Tibial nerve (tissue), 4 donors: ENCODE measurements at regions not wholly inside any gene's neighbourhood (a gene's known extent, or its start where the extent isn't known, plus 50 kb on each side); places are given as distances from the start of the nearest gene placed in this dataset.

Source experiments
- DNase-seq, 2 donors: peaks; one replicate each; pipeline ENCODE4 v3.0.0-alpha.2; 2019; ENCODE audit warnings: low spot score in 2 of 2
- H3K27ac ChIP-seq, 4 donors: fragments of 200-600 bp; sonication (generic) in 3 of 4; one replicate each; pipeline ENCODE4 v1.5.1; 2017 to 2019; ENCODE audit warnings: mild to moderate bottlenecking in 1 of 4
- H3K27me3 ChIP-seq, 2 donors: fragments of 200-600 bp; sonication (generic) in 1 of 2; one replicate each; pipeline versions ENCODE4 v1.5.1 to v1.6.0; 2017 to 2019
- H3K36me3 ChIP-seq, 3 donors: fragments of 200-600 bp; sonication (generic); one replicate each; pipeline ENCODE4 v1.5.1; 2018 to 2019
- H3K4me1 ChIP-seq, 4 donors: fragments of 200-600 bp; sonication (generic) in 3 of 4; one replicate each; pipeline ENCODE4 v1.5.1; 2017 to 2019
- H3K4me3 ChIP-seq, 4 donors: fragments of 200-600 bp; sonication (generic) in 3 of 4; one replicate each; pipeline ENCODE4 v1.5.1; 2017 to 2019; ENCODE audit warnings: mild to moderate bottlenecking in 1 of 4, moderate library complexity in 1 of 4
- H3K9me3 ChIP-seq, 4 donors: fragments of 200-600 bp; sonication (generic) in 3 of 4; one replicate each; pipeline ENCODE4 v1.5.1; 2017 to 2019
- CTCF ChIP-seq, 5 experiments: fragments of 200-600 bp in 3 of 5; fragments of 450-650 bp in 2 of 5; sonication (generic) in 3 of 5; IDR thresholded peaks; one replicate each; pipeline ENCODE4 v1.5.1; 2016 to 2019; ENCODE audit warnings: antibody characterized with exemption in 5 of 5, mild to moderate bottlenecking in 3 of 5, moderate library complexity in 2 of 5
- EP300 ChIP-seq, 2 donors: sonication (generic); formaldehyde crosslinking; IDR thresholded peaks; one replicate each; pipeline ENCODE4 v1.6.1; 2017; ENCODE audit warnings: antibody characterized with exemption in 2 of 2, mild to moderate bottlenecking in 1 of 2
- POLR2A ChIP-seq, 2 donors: fragments of 450-650 bp; IDR thresholded peaks; one replicate each; pipeline ENCODE4 v1.6.1; 2017; ENCODE audit warnings: antibody characterized with exemption in 2 of 2, mild to moderate bottlenecking in 2 of 2, moderate library complexity in 2 of 2
- WGBS, 2 donors: methylation state at CpG; one replicate each; pipeline ENCODE4 v1.1.5; 2018; 5-methylcytosine and 5-hydroxymethylcytosine counted together

GRCh38 chr21:28357743-28358142 lies 634.9 kb downstream of the LTN1 start:
- WGBS, 2 donors = 85 to 89% methylated on average over 3 of the region's 3 CpGs
- H3K9me3 ChIP-seq = no peaks in the 10 kb centered on the region
- no peaks in the 10 kb centered on the region for H3K27me3 ChIP-seq
- TF ChIP-seq POLR2A (IDR thresholded peaks at IDR 0.05) (no peak), CTCF (IDR thresholded peaks at IDR 0.05) (no peak), EP300 (IDR thresholded peaks at IDR 0.05) (no peak)
- H3K36me3 ChIP-seq = no peaks in the 10 kb centered on the region
- no peak for DNase-seq
- H3K4me3 ChIP-seq = no peak overlapping the region
- H3K4me1 ChIP-seq = peaks cover 0 to 5% (median 0%) of the 10 kb centered on the region in 4 donors
- no peak overlapping the region for H3K27ac ChIP-seq

- H3K4me1 ChIP-seq = peaks cover 0 to 5% (median 0%) of the 10 kb centered on the region in 4 donors
- TF ChIP-seq CTCF (IDR thresholded peaks at IDR 0.05) (no peak), EP300 (IDR thresholded peaks at IDR 0.05) (no peak), POLR2A (IDR thresholded peaks at IDR 0.05) (no peak)
- H3K27me3 ChIP-seq = no peaks in the 10 kb centered on the region
- 93 to 96% methylated on average over 2 of the region's 2 CpGs for WGBS, 2 donors
- DNase-seq = no peak
- H3K9me3 ChIP-seq = no peaks in the 10 kb centered on the region
- no peak overlapping the region for H3K4me3 ChIP-seq
- no peaks in the 10 kb centered on the region for H3K36me3 ChIP-seq
- no peak overlapping the region for H3K27ac ChIP-seq
These were observed 636.3 kb downstream of the LTN1 start for GRCh38 chr21:28356422-28356821.

GRCh38 chr21:28345934-28346333 lies 646.7 kb downstream of the LTN1 start:
- Histone ChIP-seq H3K9me3 (no peaks in the 10 kb centered on the region), H3K27me3 (no peaks in the 10 kb centered on the region), H3K36me3 (no peaks in the 10 kb centered on the region), H3K4me1 (peaks cover 0 to 7% (median 0%) of the 10 kb centered on the region in 4 donors), H3K27ac (no peak overlapping the region), H3K4me3 (no peak overlapping the region)
- TF ChIP-seq POLR2A (IDR thresholded peaks at IDR 0.05) (no peak), CTCF (IDR thresholded peaks at IDR 0.05) (no peak), EP300 (IDR thresholded peaks at IDR 0.05) (no peak)
- DNase-seq = no peak
- 60 to 71% methylated on average over 2 of the region's 2 CpGs for WGBS, 2 donors

- no peaks in the 10 kb centered on the region for H3K36me3 ChIP-seq
- 60 to 68% methylated on average over 1 of the region's 1 CpG for WGBS, 2 donors
- H3K27me3 ChIP-seq = no peaks in the 10 kb centered on the region
- no peak overlapping the region for H3K4me3 ChIP-seq
- no peak overlapping the region for H3K27ac ChIP-seq
- peak in 1 of 2 donors; percentile 65 for TF ChIP-seq EP300 (IDR thresholded peaks at IDR 0.05)
- no peak for TF ChIP-seq CTCF (IDR thresholded peaks at IDR 0.05)
- no peak for TF ChIP-seq POLR2A (IDR thresholded peaks at IDR 0.05)
- H3K4me1 ChIP-seq = peaks cover 0 to 7% (median 0%) of the 10 kb centered on the region in 4 donors
- no peaks in the 10 kb centered on the region for H3K9me3 ChIP-seq
- no peak for DNase-seq
These were observed 647.7 kb downstream of the LTN1 start for GRCh38 chr21:28344985-28345384.

- Histone ChIP-seq H3K4me1 (peaks cover 0 to 24% (median 0%) of the 10 kb centered on the region in 4 donors), H3K36me3 (no peaks in the 10 kb centered on the region), H3K9me3 (no peaks in the 10 kb centered on the region), H3K4me3 (no peak overlapping the region), H3K27me3 (no peaks in the 10 kb centered on the region), H3K27ac (no peak overlapping the region)
- DNase-seq = no peak
- WGBS, 2 donors = 90 to 96% methylated on average over 2 of the region's 2 CpGs
- TF ChIP-seq CTCF (IDR thresholded peaks at IDR 0.05) (no peak), POLR2A (IDR thresholded peaks at IDR 0.05) (no peak), EP300 (IDR thresholded peaks at IDR 0.05) (no peak)
These were observed 650.4 kb downstream of the LTN1 start for GRCh38 chr21:28342212-28342810.
